ENCODE measurements at regions not wholly inside any gene's neighbourhood (a gene's known extent, or its start where the extent isn't known, plus 50 kb on each side); places are given as distances from the start of the nearest gene placed in this dataset.
"Not testable (repeated sequence)": the region's sequence is repeated elsewhere in the genome, so short reads cannot be mapped to it uniquely, and the experiment has no call there.

DNA sequence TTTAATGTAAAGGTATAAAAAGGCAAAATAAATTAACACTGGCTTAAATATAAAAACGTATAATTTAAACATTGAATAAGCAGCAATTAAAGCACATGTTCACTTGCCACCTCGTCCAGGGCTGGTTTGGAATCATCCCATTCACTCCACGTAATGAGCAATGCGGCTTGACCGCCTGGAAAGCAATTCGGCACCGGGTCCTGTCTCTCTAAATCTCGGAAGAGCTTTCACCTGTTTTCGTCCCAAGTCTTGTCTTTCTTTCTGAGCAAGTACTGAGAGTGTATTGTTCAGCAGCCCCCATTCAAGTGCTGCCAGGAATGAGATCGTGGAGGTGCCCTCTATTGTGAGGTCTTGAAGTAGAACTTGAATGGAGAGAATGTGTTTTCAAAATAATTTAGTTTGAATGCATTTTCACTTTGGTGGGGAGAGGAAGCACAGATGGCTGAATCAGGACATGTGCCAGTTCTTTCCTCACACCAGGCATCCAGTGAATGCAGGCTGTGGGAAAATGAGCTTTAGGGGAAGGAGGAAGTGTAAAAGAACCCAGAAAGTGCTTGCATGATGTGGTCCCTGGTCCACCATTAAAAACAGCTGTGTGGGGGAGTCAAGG is 515.2 kb downstream of the REEP3 start:
- DNase-seq (ENCODE audit: low spot score), result no peak

DNA sequence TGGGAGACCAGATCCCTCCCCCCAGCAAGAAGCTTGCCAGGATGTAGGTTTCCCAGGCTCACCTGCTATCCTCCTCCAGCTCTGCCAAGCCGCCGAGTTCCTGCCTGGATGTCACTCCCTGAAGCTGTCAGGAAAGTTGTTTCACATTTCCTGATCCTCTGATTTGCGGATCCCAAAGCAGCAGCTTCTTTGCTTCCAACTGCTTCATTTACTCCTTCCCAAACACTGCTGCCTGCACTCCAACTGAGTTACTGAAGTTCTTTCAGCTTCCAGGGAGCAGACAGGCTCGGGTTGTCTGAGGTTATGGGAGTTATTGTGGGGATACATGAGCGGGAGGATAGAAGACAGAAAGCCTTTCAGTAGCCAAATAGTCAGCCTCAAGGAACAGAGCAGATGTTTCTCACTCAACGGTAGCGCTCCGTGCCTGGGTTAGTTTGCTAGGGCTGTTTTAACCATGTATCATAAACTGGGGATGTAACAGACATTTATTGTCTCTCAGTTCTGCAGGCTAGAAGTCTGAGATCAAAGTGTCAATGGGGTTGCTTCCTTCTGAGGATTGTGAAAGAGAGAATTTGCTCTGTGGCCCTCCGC is 516.0 kb downstream of the REEP3 start:
- DNase-seq (ENCODE audit: low spot score), result no peak

DNA sequence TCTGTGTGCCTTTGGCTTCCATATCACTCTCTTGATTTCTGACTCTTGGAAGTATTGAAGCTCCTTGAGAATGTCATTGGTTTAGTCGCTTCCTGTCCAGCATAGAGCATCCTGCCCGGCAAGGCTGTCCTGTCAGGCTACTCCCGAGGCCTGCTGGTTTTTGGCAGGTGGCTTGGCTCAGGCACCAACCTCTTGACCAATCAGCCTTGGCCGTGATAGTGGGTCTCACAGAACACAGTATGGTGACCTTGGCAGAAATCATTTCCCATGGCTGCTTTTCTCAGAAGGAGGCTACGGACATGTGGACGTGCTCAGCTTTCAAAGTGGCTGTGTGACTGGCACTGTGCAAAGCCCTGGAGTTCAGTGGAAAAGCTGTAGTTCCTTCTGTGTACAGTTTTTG is 516.9 kb downstream of the REEP3 start:
- no peak for DNase-seq (ENCODE audit: low spot score)

DNA sequence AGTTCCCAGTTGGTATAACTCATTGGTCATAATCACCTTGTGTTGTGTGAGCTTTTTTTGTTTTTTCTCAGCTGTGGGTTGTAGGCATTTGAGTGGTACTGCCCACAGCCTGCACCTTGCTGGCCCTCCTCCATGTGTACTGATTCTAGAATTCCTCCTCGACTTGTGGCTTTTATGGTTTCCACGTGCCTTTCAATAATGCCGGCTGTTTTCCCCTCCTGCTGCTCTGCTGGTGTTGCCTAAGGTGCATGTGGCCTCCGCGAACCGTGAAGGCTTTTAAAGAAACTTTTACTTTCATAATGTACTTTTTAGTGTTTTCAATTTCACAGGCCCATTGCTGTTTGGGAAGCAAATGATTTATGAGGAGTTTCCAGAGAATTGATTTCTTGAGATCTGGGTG is 518.0 kb downstream of the REEP3 start:
- no peak for DNase-seq (ENCODE audit: low spot score)

DNA sequence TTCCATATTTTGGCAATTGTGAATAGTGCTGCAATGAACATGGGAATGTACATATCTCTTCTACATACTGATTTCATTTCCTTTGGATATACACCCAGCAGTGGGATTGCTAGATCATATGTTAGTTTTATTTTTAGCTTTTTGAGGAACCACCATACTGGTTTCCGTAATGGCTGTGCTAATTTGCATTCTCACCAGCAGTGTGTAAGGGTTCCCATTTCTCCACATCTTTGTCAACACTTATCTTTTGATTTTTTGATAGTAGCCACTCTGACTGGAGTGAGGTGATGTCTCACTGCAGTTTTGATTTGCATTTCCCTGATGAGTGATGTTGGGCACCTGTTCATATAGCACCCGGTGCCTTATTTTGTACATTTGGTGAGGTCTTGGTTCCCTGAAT is 519.6 kb downstream of the REEP3 start:
- no peak for DNase-seq (ENCODE audit: low spot score)

DNA sequence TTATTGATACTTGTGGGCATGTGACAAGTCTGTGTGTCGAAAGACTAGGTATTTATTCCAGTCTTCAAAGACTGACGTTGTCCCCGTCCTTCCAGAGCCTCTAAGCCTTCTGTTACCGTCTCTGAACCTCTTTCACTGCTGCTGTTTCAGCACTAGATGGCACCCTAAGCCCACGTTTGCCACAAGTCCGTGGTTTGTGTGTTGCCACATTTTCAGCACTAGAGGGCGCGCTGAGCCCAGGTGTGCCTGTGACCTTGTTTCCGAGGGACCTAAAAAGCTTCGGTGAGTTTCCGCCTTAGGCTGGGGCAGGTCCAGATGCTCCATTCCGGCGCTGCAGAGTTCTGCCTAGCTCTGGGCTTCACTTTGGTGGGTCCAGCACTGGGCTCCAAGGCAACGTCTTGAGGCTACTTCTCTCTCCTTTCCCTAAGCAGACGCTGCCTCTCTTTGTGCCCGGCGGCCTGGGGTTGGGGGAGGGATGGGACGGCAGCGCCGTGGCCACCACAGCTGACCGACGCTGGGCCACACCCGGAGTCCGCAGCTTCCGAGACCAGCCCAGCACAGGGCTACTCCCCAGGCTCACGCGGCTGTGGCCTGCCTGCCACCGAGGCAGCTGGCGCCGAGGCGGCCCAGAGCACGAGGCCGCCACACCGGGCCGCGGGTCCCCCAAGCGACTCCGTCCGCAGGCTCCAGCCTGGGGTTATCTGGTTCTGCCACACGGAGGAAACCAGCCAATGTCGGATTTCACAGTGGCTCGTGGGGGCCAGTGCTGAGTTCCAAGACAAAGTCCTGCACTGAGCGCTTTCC is 520.2 kb downstream of the REEP3 start:
- DNase-seq (ENCODE audit: low spot score), result peak; percentile 60

DNA sequence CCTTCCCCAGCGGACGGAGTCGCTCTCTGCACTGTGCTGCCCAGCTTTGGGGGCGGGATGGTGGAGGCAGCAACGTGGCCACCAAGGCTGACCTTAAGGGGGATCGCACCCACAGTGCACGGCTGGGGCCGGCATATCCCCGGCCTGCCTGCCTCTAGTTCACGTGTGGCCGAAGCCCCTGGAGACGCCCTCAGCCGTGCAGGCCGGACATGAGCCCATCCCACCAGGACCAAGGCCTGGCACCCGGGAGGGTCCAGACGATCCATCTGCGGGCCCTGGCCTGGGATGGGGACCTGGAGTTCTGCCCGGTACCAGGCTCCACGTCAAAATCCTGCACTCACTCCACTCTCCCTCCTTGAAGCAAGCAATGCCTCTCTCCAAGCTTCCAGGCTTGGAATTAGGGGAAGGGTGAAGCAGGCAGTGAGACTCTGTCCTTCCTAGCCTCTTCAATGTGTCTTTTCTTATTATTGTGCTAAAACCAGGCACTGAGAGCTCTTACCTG is 520.8 kb downstream of the REEP3 start:
- DNase-seq (ENCODE audit: low spot score), result no peak

DNA sequence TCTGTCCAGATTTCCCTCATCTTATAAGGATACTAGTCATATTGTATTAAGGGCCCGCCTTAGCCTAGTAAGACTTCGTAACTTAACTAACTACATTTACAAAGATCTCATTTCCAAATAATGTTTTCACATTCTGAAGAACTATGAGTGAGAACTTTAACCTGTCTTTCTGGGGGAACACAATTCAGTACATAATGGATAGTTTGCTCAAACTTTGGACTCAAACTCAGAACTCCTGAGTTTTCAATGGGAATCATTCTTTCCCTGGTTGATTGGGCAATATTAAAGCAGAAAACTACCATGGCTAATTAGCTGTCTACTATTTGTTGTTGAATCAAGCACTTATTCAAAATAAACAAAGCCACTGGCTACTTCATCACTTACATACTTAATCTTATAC is 522.9 kb downstream of the REEP3 start:
- DNase-seq (ENCODE audit: low spot score), result no peak

DNA sequence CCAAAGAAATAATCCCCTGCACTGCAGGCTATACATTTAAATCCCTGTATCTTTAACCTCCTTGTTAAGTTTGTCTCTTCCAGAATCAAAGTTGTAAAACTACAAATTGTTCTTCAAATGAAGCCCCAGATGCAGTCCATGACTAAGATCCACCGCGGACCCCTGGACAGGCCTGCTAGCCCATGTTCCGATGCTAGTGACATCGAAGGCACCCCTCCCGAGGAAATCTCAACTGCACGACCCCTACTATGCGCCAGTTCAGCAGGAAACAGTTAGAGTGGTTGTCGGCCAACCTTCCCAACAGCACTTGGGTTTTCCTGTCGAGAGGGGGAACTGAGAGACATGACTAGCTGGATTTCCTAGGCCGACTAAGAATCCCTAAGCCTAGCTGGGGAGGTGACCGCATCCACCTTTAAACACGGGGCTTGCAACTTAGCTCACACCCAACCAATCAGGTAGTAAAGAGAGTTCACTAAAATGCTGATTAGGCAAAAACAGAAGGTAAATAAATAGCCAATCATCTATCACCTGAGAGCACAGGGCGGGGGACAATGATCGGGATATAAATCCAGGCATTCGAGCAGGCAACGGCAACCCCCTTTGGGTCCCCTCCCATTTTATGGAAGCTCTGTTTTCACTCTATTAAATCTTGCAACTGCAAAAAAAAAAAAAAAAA is 523.9 kb downstream of the REEP3 start:
- DNase-seq (ENCODE audit: low spot score), result not testable (repeated sequence)

DNA sequence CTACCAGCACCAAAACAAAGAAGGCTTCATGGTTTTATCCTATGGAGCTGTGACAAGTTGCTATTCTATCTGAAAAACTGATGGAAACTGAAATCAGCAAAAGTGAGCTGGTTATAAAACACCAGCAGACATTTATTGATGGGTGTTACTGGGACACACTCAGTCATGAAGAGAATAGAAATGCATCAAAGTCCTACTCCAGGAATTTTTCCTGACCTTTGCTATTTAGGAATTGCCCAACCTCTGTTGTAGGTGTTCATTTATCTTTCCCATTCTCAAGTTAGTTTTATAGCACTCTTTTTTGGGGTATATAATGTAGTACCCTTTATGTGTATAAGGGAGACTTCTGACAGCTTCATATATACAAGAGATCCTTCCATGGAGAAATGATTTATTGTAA is 533.2 kb downstream of the REEP3 start:
- DNase-seq (ENCODE audit: low spot score), result no peak

DNA sequence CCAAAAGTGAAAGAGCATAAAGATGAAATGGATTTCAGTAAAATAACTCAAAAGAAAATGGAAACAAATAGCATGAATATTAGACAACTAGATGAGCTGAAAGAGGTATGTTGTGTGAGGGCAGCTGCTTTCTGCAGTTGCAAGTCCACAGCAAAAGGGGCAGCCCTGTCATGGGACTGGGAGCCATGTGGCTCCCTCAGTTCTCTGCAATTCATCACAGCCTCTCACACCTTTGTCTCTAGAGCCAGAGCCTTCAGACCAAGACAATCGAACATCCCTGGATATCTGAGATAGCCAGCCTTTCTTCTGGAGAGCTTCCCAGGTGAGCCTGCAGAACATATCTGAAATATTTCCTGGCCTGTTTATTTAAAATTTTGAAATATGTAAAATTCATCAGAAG is 538.7 kb downstream of the REEP3 start:
- DNase-seq (ENCODE audit: low spot score), result no peak

DNA sequence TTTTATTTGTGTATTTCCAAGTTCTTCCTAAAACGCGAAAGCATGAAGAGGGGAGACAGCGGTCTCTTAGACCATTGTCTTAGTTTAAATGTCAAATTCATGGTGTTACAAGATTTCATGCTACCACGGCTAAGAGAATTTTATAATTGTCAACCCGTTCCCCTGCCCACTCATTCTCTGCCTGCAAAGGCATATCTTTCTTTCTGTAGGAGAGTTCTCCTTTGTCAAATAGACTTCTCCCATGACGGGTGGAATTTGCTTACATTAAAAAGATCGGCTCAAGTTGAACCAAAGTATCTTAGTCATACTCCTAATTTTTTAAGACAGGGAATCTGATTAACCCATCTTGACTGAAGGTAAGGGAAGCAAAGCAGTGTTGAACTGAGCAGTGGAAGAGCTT is 539.2 kb downstream of the REEP3 start:
- no peak for DNase-seq (ENCODE audit: low spot score)

DNA sequence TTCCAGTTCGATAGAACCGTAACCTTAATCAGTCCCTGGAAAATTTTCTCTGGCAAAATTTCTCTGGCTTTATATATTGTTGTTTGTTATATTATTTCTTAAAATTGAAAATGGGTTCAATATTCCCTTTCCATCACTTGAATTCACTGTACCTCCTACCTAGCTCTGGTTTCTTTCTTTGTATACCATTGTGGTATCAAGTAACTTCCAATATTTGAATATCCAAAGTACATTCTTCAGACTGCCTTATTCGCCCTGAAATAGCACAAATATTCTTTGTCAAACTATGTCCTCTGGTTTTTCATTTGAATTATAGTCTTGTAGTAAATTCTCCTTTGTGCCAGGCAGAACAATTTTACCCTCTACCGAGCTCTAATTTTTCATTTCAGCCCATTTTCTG is 541.6 kb downstream of the REEP3 start:
- DNase-seq (ENCODE audit: low spot score), result no peak

DNA sequence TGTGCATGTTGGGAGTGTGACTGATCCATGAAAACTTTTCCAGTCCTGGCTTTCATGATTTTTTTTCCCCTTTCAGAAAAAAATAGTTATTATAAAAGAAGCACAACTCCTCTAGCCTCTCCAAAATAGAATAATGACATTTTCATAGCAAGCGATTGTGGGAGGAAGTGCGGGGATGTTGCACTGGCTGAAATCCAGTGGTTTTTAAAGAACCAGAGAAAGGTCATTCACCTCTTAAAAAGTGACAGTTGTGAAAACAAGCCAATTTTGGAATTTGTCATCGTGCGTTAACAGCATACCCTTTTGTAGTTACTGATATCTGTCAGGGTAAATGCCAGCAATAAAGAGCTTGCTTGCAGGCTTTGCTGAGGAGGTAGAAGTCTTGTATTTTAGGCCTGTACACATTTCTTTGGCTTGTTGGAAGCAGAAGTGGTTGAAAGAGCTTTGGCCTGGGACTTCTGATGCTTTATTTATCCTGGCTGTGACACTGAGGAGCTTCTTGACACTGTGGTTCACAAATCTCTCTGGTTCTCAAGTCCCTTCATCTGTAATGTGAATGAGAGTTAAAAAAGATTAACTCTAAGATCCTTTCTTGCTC is 545.9 kb downstream of the REEP3 start:
- DNase-seq (ENCODE audit: low spot score), result no peak

DNA sequence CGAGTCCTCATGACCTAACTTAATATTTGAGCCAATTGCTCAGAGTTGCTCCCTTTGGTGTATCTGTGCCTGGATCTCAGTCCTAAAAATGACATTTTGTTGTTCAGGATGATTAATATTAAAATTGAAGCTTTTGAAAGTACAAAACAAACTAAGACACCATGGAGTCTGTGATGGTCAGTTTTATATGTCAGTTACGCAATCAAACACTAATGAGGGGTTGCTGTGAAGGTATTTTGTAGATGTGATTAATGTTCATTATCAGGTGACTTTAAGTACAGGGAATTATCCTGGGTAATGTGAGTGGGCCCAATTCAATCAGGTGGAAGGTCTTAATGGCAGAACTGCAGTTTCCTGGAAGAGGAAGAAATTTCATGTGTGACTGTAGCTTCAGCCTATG is 546.7 kb downstream of the REEP3 start:
- DNase-seq (ENCODE audit: low spot score), result no peak

DNA sequence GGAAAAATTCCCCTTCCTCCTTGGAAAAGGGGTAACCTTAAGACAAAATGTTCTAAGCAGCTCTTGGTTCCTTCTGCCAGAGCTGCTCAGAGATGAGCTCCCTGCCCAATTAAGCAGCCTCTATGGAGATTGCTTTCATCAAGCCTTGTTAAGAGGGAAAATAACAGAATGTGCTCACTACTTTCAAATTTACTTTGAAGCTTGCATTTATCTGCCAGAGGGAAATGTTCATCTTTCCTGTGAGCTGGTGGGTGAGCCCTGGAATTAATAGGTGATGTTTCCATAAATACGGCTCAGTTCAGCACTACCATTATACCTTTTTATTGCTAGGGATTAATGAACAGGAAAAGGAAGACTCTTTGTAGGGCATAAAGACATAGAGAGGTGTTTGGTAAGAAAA is 549.0 kb downstream of the REEP3 start:
- no peak for DNase-seq (ENCODE audit: low spot score)

DNA sequence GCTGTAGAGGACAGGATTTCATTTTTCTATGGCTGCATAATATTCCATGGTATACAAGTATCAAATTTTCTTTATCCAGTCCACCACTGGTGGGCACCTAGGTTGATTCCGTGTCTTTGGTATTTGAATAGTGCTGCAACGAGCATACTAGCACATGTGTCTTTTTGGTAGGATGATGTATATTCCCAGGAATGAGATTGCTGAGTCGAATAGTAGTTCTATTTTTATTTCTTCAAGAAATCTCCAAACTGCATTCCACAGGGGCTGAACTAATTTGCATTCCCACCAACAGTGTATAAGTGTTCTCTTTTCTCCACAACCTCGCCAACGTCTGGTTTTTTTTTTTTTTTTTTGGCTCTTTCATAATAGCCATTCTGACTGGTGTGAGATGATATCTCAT is 550.0 kb downstream of the REEP3 start:
- no peak for DNase-seq (ENCODE audit: low spot score)

DNA sequence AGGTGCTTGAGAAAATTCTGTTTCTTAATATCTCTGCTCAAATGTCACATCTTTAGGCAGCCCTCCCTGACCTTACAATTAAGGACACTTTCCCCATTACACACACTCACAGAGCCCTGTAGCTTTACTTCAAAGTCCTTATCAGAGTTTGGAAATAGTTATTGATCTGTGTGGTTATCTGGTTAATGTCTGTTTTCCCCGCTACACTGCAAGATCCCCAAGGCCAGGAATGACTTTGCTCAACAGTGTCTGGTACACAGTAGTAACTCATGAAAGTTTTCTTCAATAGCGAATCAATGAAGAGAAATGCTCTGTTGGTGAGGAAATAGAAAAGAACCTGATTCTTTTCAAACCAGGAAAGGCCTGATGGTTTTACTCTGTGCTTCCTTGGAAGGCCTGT is 554.4 kb downstream of the REEP3 start:
- DNase-seq (ENCODE audit: low spot score), result no peak

DNA sequence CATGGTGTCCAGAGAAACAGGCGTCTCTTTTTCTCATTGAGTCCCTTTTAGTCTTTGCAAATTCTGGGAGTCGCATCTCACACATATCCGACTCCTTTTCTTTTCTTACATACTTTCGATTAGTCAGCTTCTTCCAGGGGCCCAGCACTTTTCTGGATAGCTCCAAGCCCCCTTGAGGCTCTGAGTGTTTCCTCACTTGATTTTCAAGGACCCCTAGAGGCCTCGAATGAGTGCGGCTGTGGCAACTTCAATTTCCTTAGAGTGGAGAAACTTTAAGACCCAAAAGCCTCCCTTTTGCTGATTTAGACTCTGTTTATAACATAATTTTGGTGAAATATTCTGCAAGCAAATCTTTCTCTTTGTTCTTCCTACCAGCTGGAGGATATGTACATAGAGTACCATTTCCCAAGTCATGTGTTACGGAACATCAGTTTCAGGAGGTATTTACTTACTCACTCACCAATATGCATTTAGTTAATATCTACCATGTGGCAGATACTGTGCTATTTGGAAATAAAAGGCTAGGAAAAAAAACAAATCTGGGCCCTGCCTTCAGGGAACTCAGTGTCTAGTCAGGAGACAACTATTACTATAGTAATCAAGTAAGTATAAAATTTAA is 555.2 kb downstream of the REEP3 start:
- DNase-seq (ENCODE audit: low spot score), result no peak

DNA sequence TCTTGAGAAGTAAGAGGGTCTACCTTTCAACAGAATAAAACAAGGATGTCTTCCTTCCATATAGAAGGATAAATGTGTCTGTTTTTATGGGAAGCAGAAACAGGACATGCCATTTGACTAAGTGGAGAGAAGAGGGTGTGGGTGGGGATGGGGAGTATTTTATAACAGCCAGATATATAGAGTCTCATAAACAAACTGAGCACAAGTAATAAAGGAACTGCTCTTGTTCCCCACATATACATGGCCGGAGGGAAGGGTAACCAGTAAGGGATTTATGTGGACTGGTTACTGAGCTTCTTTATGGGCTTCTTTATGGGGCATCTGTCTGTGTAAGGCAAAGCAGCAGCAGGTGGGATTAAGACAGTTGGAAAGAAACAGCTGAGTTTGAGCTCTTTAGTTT is 558.1 kb downstream of the REEP3 start:
- no peak for DNase-seq (ENCODE audit: low spot score)

DNA sequence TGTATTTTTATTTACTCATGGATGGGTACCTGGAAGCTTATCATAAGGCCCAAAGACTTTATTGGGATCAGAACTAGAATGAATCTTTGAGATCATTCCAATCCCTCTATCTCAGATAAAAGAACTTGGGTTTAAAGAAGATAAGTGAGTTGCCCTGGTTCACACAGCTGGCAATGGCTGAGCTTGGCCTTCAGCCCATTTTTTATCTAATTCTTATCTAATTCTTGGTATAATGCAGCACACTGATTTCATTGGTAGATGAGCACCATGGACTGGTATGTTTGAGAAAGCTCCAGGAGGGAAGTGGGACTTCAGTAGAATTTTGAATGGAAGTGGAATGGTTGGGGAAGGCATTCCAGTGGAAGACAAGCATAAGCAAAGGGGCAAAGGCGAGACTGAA is 558.9 kb downstream of the REEP3 start:
- DNase-seq (ENCODE audit: low spot score), result no peak

DNA sequence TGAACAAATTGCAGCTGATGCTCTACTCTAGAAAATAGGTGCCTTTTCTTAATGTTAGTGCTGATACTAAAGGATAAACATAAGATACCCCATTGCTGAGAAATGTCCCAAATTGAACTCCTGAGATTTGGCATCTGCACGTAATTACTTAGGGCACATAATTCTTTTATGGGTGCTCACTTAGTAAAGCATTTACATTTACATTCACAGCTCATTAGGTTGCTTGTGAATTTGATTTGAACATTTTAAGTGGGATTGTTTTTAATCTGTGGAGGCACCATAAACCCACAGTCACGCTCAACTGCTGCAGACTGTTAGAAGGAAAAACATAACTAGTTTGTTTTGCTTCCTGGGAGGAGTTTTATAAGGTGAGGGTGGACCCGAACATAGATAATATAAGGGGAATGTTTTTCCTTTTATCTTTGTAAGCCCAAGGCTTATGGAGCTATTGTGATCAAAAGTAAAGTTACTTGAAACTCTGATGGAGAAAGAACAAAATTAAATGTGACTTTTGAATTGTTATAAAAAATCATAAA is 560.8 kb downstream of the REEP3 start:
- DNase-seq (ENCODE audit: low spot score), result no peak
